ENCODE measurements at regions not wholly inside any gene's neighbourhood (a gene's known extent, or its start where the extent isn't known, plus 50 kb on each side); places are given as distances from the start of the nearest gene placed in this dataset.

DNA sequence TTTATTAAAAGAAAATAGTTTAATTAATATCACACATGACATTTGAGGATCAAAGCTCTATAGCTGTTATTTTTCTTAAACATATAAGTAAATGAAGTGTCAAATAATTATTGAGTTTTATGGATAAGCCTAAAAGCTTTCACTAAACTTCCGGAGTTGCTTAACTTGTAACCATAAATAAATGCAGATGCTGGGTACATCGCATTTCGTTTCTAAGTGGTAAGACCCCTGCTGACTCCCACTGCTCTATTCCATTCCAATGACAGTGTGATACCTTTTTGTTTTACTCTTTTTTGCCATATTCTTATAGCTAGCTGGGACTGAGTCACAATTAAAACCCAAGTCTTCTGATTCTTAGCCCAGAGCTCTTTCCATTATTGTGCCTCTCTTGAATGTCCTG is 411.1 kb downstream of the SOX2 start:
- TF ChIP-seq, protein P1, sequence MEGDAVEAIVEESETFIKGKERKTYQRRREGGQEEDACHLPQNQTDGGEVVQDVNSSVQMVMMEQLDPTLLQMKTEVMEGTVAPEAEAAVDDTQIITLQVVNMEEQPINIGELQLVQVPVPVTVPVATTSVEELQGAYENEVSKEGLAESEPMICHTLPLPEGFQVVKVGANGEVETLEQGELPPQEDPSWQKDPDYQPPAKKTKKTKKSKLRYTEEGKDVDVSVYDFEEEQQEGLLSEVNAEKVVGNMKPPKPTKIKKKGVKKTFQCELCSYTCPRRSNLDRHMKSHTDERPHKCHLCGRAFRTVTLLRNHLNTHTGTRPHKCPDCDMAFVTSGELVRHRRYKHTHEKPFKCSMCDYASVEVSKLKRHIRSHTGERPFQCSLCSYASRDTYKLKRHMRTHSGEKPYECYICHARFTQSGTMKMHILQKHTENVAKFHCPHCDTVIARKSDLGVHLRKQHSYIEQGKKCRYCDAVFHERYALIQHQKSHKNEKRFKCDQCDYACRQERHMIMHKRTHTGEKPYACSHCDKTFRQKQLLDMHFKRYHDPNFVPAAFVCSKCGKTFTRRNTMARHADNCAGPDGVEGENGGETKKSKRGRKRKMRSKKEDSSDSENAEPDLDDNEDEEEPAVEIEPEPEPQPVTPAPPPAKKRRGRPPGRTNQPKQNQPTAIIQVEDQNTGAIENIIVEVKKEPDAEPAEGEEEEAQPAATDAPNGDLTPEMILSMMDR (IDR thresholded peaks at IDR 0.05) = no peak
- TF ChIP-seq TCF12 (IDR thresholded peaks at IDR 0.05) = no peak
- TF ChIP-seq, protein P2, sequence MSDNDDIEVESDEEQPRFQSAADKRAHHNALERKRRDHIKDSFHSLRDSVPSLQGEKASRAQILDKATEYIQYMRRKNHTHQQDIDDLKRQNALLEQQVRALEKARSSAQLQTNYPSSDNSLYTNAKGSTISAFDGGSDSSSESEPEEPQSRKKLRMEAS (IDR thresholded peaks at IDR 0.05; ENCODE audit: low read depth) = no peak
- no peak for TF ChIP-seq POLR2AphosphoS5 (IDR thresholded peaks at IDR 0.05; ENCODE audit: low read depth, low read length)
- no peak for TF ChIP-seq EP300 (IDR thresholded peaks at IDR 0.05; ENCODE audit: borderline replicate concordance in 1 of 2, low read depth in 1 of 2, low read length in 1 of 2)
- TF ChIP-seq RXRA (IDR thresholded peaks at IDR 0.05; ENCODE audit: borderline replicate concordance, low read depth) = no peak

Data from SK-N-SH (cell line).